ENCODE measurements at regions not wholly inside any gene's neighbourhood (a gene's known extent, or its start where the extent isn't known, plus 50 kb on each side); places are given as distances from the start of the nearest gene placed in this dataset.
"Not testable (repeated sequence)": the region's sequence is repeated elsewhere in the genome, so short reads cannot be mapped to it uniquely, and the experiment has no call there.

- not testable (repeated sequence) for DNase-seq (ENCODE audit: low read depth, low spot score)
These were observed 76.2 kb upstream of the RFLNA start for GRCh38 chr12:124218650-124219049.

GRCh38 chr12:124222368-124223245, 72.3 kb upstream of the RFLNA start:
- no peak for DNase-seq (ENCODE audit: low read depth, low spot score)

GRCh38 chr12:124223733-124224138, 71.2 kb upstream of the RFLNA start:
- DNase-seq (ENCODE audit: low read depth, low spot score): not testable (repeated sequence)

GRCh38 chr12:124224535-124225110, 70.3 kb upstream of the RFLNA start:
- no peak for DNase-seq (ENCODE audit: low read depth, low spot score)

- no peak for DNase-seq (ENCODE audit: low read depth, low spot score)
These were observed 69.2 kb upstream of the RFLNA start for GRCh38 chr12:124225730-124226129.

GRCh38 chr12:124227951-124228711, 66.8 kb upstream of the RFLNA start:
- DNase-seq (ENCODE audit: low read depth, low spot score): no peak

GRCh38 chr12:124229520-124229919, 65.4 kb upstream of the RFLNA start:
- no peak for DNase-seq (ENCODE audit: low read depth, low spot score)

- no peak for DNase-seq (ENCODE audit: low read depth, low spot score)
These were observed 64.7 kb upstream of the RFLNA start for GRCh38 chr12:124230117-124230757.

GRCh38 chr12:124230789-124231188, 64.1 kb upstream of the RFLNA start:
- no peak for DNase-seq (ENCODE audit: low read depth, low spot score)

GRCh38 chr12:124231980-124232653, 62.8 kb upstream of the RFLNA start:
- DNase-seq (ENCODE audit: low read depth, low spot score): no peak

- no peak for DNase-seq (ENCODE audit: low read depth, low spot score)
These were observed 62.3 kb upstream of the RFLNA start for GRCh38 chr12:124232654-124232987.

- peak; percentile 32 for DNase-seq (ENCODE audit: low read depth, low spot score)
These were observed 61.7 kb upstream of the RFLNA start for GRCh38 chr12:124233041-124233796.

- no peak for DNase-seq (ENCODE audit: low read depth, low spot score)
These were observed 60.9 kb upstream of the RFLNA start for GRCh38 chr12:124233846-124234640.

GRCh38 chr12:124236625-124237031, 58.3 kb upstream of the RFLNA start:
- no peak for DNase-seq (ENCODE audit: low read depth, low spot score)

GRCh38 chr12:124238886-124239285, 56.0 kb upstream of the RFLNA start:
- no peak for DNase-seq (ENCODE audit: low read depth, low spot score)

GRCh38 chr12:124240493-124240892, 54.4 kb upstream of the RFLNA start:
- no peak for DNase-seq (ENCODE audit: low read depth, low spot score)

GRCh38 chr12:124241776-124242528, 52.9 kb upstream of the RFLNA start:
- no peak for DNase-seq (ENCODE audit: low read depth, low spot score)

- DNase-seq (ENCODE audit: low read depth, low spot score): no peak
These were observed 52.3 kb upstream of the RFLNA start for GRCh38 chr12:124242529-124243065.

GRCh38 chr12:124243936-124244335, 51.0 kb upstream of the RFLNA start:
- no peak for DNase-seq (ENCODE audit: low read depth, low spot score)

Measured in pulmonary artery endothelial cell (primary cell).